HG03108 (cell line): ENCODE measurements at regions not wholly inside any gene's neighbourhood (a gene's known extent, or its start where the extent isn't known, plus 50 kb on each side); places are given as distances from the start of the nearest gene placed in this dataset.
"Not testable (repeated sequence)": the region's sequence is repeated elsewhere in the genome, so short reads cannot be mapped to it uniquely, and the experiment has no call there.

Experiments
- ATAC-seq: cut with Tn5 transposase; IDR thresholded peaks from one replicate; pipeline ENCODE4 v1.9.1; 2021; ENCODE audit warnings: moderate library complexity; ENCODE audit not compliant: unreplicated experiment

DNA sequence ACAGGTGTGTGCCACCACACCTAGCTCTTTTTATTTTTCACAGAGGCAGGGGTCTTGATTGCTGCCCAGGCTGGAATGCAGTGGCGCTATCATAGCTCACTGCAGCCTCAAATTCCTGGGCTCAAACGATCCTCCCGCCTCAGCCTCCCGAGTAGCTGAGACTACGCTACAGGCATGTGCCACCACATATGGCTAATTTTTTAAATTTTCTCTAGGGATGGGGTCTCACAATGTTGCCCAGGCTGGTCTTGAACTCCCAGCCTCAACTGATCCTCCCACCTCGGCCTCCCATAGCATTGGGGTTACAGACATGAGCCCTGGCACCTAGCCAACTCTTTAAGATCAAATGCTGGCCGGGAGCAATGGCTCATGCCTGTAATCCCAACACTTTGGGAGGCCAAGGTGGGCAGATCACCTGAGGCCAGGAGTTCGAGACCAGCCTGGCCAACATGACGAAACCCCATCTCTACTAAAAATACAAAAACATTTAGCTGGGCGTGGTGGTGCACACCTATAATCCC, 50.6 kb upstream of the MYL10 start:
- ATAC-seq, result not testable (repeated sequence)

- ATAC-seq, result no peak
These were observed 51.5 kb upstream of the MYL10 start for GRCh38 chr7:101680406-101681145.

- ATAC-seq, result no peak
These were observed 52.3 kb upstream of the MYL10 start for GRCh38 chr7:101681170-101682007.

GRCh38 chr7:101684983-101685330, 55.9 kb upstream of the MYL10 start:
- ATAC-seq, result no peak

- ATAC-seq, result no peak
These were observed 56.9 kb upstream of the MYL10 start for GRCh38 chr7:101686030-101686429.

DNA sequence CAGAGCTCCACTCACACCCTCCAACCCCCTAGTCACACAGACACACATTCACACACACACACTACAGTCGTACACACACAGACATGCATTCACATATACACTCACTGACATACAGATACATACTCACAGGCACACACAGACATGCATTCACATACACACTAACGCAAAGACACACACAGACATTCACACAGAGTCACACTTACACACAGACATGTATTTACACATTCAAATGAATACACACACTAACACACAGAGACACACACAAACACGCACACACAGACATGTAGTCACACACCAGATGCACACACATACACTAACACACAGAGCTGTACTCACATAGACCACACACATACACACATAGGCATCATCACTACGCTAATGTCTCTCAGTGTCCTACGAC, 58.0 kb upstream of the MYL10 start:
- ATAC-seq, result no peak

GRCh38 chr7:101687791-101688182, 58.7 kb upstream of the MYL10 start:
- ATAC-seq, result no peak

- ATAC-seq, result no peak
These were observed 59.2 kb upstream of the MYL10 start for GRCh38 chr7:101688183-101688831.

DNA sequence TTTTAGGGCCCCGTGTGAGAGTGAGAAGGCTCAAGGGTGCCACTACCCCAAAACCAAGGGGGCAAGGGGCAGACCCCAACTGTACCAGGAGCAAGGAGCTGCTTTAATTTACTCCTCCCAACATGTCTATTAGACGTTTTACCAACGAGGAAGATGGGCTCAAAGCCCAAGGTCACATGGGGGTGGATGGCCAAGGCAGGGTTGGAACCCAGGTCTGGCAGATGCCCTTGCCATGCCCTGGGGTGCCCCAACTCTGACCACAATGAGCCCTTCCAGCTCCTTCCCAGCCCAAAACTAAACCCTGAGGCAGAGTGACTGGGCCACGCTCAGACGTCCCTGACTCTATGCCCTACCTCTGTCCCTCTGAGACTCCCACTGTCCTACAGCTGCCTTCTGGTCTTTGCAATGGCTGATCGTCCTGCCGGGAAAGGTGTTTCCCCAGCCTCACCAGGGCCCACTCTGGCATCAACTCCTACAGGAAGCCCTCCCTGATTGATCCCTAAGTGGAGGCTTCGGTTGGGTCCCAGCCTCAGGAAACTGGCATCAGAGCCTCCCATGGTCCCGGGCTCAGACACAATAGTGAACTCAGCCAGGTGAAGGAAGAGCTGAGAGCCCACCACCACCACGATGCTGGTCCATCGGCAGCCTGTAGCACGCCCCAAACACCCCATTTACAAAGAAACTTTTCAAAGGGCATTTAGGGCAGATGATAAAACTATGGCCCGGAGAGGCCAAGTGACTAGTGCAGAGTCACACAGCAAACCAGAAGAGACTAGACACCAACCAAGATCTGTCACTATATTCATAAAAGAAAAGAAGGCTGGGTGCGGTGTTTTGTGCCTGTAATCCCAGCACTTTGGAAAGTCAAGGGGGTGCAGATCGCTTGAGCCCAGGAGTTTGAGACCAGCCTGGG, 60.2 kb upstream of the MYL10 start:
- no peak for ATAC-seq

DNA sequence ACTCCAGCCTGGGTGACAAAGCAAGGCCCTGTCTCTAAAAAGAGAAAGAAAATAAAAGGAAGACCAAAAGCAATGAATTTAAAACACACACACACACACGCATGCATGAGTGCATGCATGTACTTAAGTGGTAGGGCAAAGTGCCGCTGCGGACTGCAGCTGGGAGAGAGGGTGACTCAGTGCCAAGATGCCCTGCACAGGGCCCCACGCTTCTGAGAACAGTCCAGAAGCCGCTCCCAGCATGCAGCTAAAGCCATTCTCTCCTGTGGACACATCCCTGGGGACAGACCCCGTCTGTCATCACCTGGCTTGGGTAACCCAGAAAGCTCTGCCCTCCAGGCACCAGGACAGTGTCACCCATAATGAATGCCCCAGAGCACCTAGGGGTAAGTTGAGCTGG, 61.0 kb upstream of the MYL10 start:
- ATAC-seq, result no peak

DNA sequence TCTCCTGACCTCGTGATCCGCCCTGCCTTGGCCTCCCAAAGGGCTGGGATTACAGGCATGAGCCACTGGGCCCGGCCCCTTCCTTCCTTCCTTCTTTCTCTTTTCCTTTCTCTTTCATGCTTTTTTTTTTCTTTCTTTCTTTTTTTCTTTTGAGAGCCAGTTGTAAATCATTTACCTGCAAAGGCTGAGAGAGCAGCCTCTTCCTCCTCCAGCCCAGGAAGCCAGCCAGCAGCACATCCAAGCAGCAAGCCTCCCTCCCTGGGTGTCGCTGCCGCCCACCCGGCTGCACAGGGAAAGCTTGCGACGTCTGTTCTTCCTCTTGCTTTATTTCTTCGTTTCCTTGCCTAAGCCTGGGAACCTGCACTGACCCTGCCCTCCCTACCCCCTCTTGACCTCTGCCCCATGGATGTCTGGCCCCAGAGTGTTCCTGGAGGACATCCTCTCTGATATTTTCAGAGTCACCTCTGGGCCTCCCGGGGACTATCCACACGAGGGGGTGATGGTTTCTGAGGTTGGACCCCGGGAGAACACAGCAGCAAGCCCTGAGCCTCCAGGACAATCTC, 62.8 kb upstream of the MYL10 start:
- no peak for ATAC-seq

- no peak for ATAC-seq
These were observed 64.5 kb upstream of the MYL10 start for GRCh38 chr7:101693498-101694091.

DNA sequence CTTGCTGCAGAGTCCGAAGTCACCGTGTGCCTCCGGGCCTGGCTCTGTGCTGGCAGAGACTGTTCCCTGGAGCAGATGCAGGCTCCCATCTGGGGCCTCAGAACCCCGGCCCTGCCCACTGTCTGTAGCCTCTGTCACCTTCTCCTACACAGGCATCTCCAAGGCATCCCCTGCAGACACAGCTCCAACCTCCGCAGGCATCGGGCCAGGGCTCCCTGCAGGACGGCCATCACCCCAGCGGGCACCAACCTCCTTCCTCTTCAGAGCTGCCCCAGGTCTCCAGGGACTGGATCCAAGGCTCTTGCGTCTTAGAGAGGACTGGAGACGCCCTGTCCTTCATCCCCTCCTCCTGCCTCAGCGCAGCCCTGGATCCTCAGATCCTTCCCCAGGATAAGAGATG, 69.9 kb upstream of the MYL10 start:
- no peak for ATAC-seq

DNA sequence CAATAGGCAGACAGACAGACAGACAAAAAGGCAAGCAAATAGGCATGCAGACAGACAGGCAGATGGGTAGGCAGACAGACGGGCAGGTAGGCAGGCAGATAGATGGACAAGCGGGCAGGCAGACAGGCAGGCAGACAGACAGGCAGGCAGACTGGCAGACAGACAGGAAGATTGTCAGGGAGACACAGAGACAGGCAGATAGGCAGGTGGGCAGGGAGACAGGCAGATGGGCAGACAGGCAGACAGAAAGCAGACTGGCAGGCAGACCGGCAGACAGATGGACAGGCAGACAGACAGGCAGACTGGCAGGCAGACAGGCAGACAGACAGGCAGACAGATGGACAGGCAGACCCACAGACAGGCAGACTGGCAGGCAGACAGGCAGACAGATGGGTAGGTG, 70.3 kb upstream of the MYL10 start:
- no peak for ATAC-seq

GRCh38 chr7:101699881-101700823, 71.1 kb upstream of the MYL10 start:
- no peak for ATAC-seq

GRCh38 chr7:101701153-101701794, 72.2 kb upstream of the MYL10 start:
- ATAC-seq, result no peak

DNA sequence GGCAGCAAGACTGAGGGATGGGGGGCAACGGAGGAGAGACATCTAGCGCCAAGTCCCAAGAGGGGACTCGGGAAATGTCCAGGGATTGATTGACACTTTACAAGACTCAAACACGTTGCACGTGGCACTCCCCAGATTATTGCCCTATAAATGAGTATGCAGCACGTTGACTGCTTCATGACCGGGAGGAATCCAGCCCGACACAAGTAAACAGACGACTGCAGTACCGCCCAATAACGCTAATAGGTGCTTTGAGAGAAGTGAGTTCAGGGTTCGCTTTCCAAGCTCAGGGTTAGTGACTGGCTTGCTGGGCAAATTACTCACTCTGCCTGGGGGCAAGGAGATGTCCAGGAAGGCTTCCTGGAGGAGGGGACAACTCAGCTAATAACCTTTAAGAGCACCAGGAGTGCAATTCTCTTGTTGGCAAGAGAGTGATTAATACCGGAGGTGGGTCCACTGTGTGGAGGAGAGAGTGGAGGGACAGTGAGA, 73.3 kb upstream of the MYL10 start:
- ATAC-seq, result no peak

GRCh38 chr7:101705331-101705730, 76.2 kb upstream of the MYL10 start:
- ATAC-seq, result no peak
